Stimulated activated naive CD8-positive, alpha-beta T cell treated with anti-CD3 and anti-CD28 coated beads, Interleukin-15, Interleukin-2, amounts not matched to agents 100 U/mL and 50 U/mL, for 24 hours (primary cell): ENCODE measurements at regions not wholly inside any gene's neighbourhood (a gene's known extent, or its start where the extent isn't known, plus 50 kb on each side); places are given as distances from the start of the nearest gene placed in this dataset.

Experiments
- ATAC-seq: fragments of 150-1000 bp; cut with Tn5 transposase; one replicate; pipeline ENCODE4 v1.10.0; 2021
- DNase-seq: peaks from one replicate; pipeline ENCODE4 v3.0.0; 2021

- no peak for DNase-seq
- no peak for ATAC-seq
Observed at GRCh38 chr21:22399681-22400514, 1401.7 kb downstream of the NCAM2 start.

GRCh38 chr21:22409571-22409970 lies 1411.4 kb downstream of the NCAM2 start:
- DNase-seq (no peak), ATAC-seq (no peak)

- no peak for DNase-seq
- ATAC-seq = no peak
Observed at GRCh38 chr21:22416555-22416954, 1418.3 kb downstream of the NCAM2 start.

- DNase-seq (no peak), ATAC-seq (peak; percentile 46)
Observed at GRCh38 chr21:22421416-22422180, 1423.4 kb downstream of the NCAM2 start.

- no peak for DNase-seq
- ATAC-seq = no peak
Observed at GRCh38 chr21:22438428-22439086, 1440.3 kb downstream of the NCAM2 start.

- DNase-seq (no peak), ATAC-seq (no peak)
Observed at GRCh38 chr21:22444990-22445389, 1446.8 kb downstream of the NCAM2 start.

- ATAC-seq = no peak
Observed at GRCh38 chr21:22450507-22450906, 1452.3 kb downstream of the NCAM2 start.

GRCh38 chr21:22456241-22456640 lies 1458.0 kb downstream of the NCAM2 start:
- no peak for DNase-seq
- ATAC-seq = no peak

More at GRCh38 chr21:22450507-22450906, 1452.3 kb downstream of the NCAM2 start:
- no peak for DNase-seq

GRCh38 chr21:22468893-22469292 lies 1470.7 kb downstream of the NCAM2 start:
- ATAC-seq (no peak), DNase-seq (no peak)

- DNase-seq = no peak
- no peak for ATAC-seq
Observed at GRCh38 chr21:22474403-22474802, 1476.2 kb downstream of the NCAM2 start.

GRCh38 chr21:22476214-22476613 lies 1478.0 kb downstream of the NCAM2 start:
- no peak for ATAC-seq
- DNase-seq = no peak

GRCh38 chr21:22476726-22477646 lies 1478.8 kb downstream of the NCAM2 start:
- DNase-seq (no peak), ATAC-seq (no peak)

GRCh38 chr21:22490049-22490448 lies 1491.8 kb downstream of the NCAM2 start:
- no peak for ATAC-seq
- DNase-seq = no peak

- ATAC-seq (no peak), DNase-seq (no peak)
Observed at GRCh38 chr21:22516230-22516629, 1518.0 kb downstream of the NCAM2 start.

GRCh38 chr21:22535630-22536029 lies 1537.4 kb downstream of the NCAM2 start:
- ATAC-seq (no peak), DNase-seq (no peak)

GRCh38 chr21:22536509-22536908 lies 1538.3 kb downstream of the NCAM2 start:
- ATAC-seq (peak; percentile 46), DNase-seq (no peak)

GRCh38 chr21:22544747-22545146 lies 1546.5 kb downstream of the NCAM2 start:
- no peak for ATAC-seq
- no peak for DNase-seq

GRCh38 chr21:22552390-22552789 lies 1554.2 kb downstream of the NCAM2 start:
- no peak for ATAC-seq

GRCh38 chr21:22554690-22555316 lies 1556.6 kb downstream of the NCAM2 start:
- DNase-seq (no peak), ATAC-seq (no peak)

More at GRCh38 chr21:22552390-22552789, 1554.2 kb downstream of the NCAM2 start:
- DNase-seq = no peak

GRCh38 chr21:22556829-22557228 lies 1558.6 kb downstream of the NCAM2 start:
- ATAC-seq (no peak), DNase-seq (no peak)

GRCh38 chr21:22561946-22562345 lies 1563.7 kb downstream of the NCAM2 start:
- ATAC-seq (no peak), DNase-seq (no peak)
